Vagina (tissue), 2 donors: ENCODE measurements at regions not wholly inside any gene's neighbourhood (a gene's known extent, or its start where the extent isn't known, plus 50 kb on each side); places are given as distances from the start of the nearest gene placed in this dataset.
"Not testable (repeated sequence)": the region's sequence is repeated elsewhere in the genome, so short reads cannot be mapped to it uniquely, and the experiment has no call there.

ENCODE experiments used
- CTCF ChIP-seq, 3 experiments: fragments of 450-650 bp in 2 of 3; fragments of 200-600 bp in 1 of 3; sonication (generic) in 1 of 3; IDR thresholded peaks; one replicate each; pipeline ENCODE4 v1.5.1; 2017 to 2019; ENCODE audit warnings: antibody characterized with exemption in 3 of 3, mild to moderate bottlenecking in 2 of 3, moderate library complexity in 2 of 3
- POLR2AphosphoS5 ChIP-seq, 2 donors: sonication (generic); formaldehyde crosslinking; IDR thresholded peaks; one replicate each; pipeline ENCODE4 v1.9.0; 2017; ENCODE audit warnings: antibody characterized with exemption in 2 of 2, mild to moderate bottlenecking in 2 of 2, low read depth in 1 of 2; ENCODE audit not compliant: insufficient read depth in 1 of 2

- not testable (repeated sequence) for TF ChIP-seq CTCF (IDR thresholded peaks at IDR 0.05); POLR2AphosphoS5 (IDR thresholded peaks at IDR 0.05; ENCODE audit: insufficient read depth in 1 of 2, low read depth in 1 of 2)
Observed at GRCh38 chr15:84503101-84503500, 97.7 kb upstream of the ZSCAN2 start.
